Trophoblast cell (in vitro differentiated cells and primary cell): ENCODE measurements at regions not wholly inside any gene's neighbourhood (a gene's known extent, or its start where the extent isn't known, plus 50 kb on each side); places are given as distances from the start of the nearest gene placed in this dataset.

Experiments used
- DNase-seq, 2 donors: peaks; one replicate each; pipeline ENCODE4 v3.0.0-alpha.2; 2016
- H2AFZ ChIP-seq: 2 replicates; pipeline ENCODE4 v1.6.1; 2013; ENCODE audit warnings: low read length, moderate library complexity, mild to moderate bottlenecking; ENCODE audit not compliant: insufficient read depth, poor library complexity
- H2AK5ac ChIP-seq: 2 replicates; pipeline ENCODE4 v1.6.1; 2013; ENCODE audit warnings: mild to moderate bottlenecking, low read length
- H2BK120ac ChIP-seq: 2 replicates; pipeline ENCODE4 v1.6.1; 2013; ENCODE audit warnings: low read length, mild to moderate bottlenecking, moderate library complexity; ENCODE audit not compliant: insufficient read depth, poor library complexity
- H2BK12ac ChIP-seq: 2 replicates; pipeline ENCODE4 v1.6.1; 2013; ENCODE audit warnings: mild to moderate bottlenecking, low read length, moderate library complexity
- H2BK5ac ChIP-seq: 2 replicates; pipeline ENCODE4 v1.6.1; 2013; ENCODE audit warnings: low read length, low read depth, moderate library complexity, mild to moderate bottlenecking; ENCODE audit not compliant: poor library complexity
- H3K14ac ChIP-seq: 2 replicates; pipeline ENCODE4 v1.6.1; 2013; ENCODE audit warnings: mild to moderate bottlenecking, low read length
- H3K18ac ChIP-seq: 2 replicates; pipeline ENCODE4 v1.6.1; 2013; ENCODE audit warnings: mild to moderate bottlenecking, low read length
- H3K23ac ChIP-seq: 2 replicates; pipeline ENCODE4 v1.6.1; 2013; ENCODE audit warnings: low read length
- H3K27ac ChIP-seq: 2 replicates; pipeline ENCODE4 v1.5.1; 2013; ENCODE audit warnings: low read depth, mild to moderate bottlenecking, inconsistent platforms, low read length, moderate library complexity
- H3K27me3 ChIP-seq: 2 replicates; pipeline ENCODE4 v1.6.1; 2013; ENCODE audit warnings: inconsistent platforms, mild to moderate bottlenecking, low read length, moderate library complexity; ENCODE audit not compliant: insufficient read depth
- H3K36me3 ChIP-seq, 2 experiments: 1 replicate in 1 of 2; 2 replicates in 1 of 2; pipeline ENCODE4 v1.6.1; 2013; ENCODE audit warnings: low read length in 2 of 2, mild to moderate bottlenecking in 2 of 2, moderate library complexity in 1 of 2; ENCODE audit not compliant: insufficient read depth in 2 of 2, control insufficient read depth in 1 of 2
- H3K4ac ChIP-seq: 2 replicates; pipeline ENCODE4 v1.6.1; 2013; ENCODE audit warnings: low read depth, mild to moderate bottlenecking, low read length, moderate library complexity
- H3K4me1 ChIP-seq, 2 experiments: 1 replicate in 1 of 2; 2 replicates in 1 of 2; pipeline ENCODE4 v1.6.1; 2013; ENCODE audit warnings: low read length in 2 of 2, mild to moderate bottlenecking in 2 of 2, moderate library complexity in 1 of 2; ENCODE audit not compliant: insufficient read depth in 2 of 2, control insufficient read depth in 1 of 2
- H3K4me2 ChIP-seq: 2 replicates; pipeline ENCODE4 v1.6.1; 2013; ENCODE audit warnings: inconsistent platforms, mild to moderate bottlenecking, low read length, moderate library complexity
- H3K4me3 ChIP-seq: 2 replicates; pipeline ENCODE4 v1.5.1; 2013; ENCODE audit warnings: mild to moderate bottlenecking, low read depth, low read length, inconsistent platforms
- H3K79me1 ChIP-seq: one replicate; pipeline ENCODE4 v1.6.1; 2013; ENCODE audit warnings: low read length
- H3K79me2 ChIP-seq: 2 replicates; pipeline ENCODE4 v1.6.1; 2013; ENCODE audit warnings: low read length, mild to moderate bottlenecking; ENCODE audit not compliant: control insufficient read depth, insufficient read depth, poor library complexity
- H3K9ac ChIP-seq: 2 replicates; pipeline ENCODE4 v1.6.1; 2013; ENCODE audit warnings: mild to moderate bottlenecking, low read length
- H3K9me3 ChIP-seq: 2 replicates; pipeline ENCODE4 v1.6.1; 2013; ENCODE audit warnings: low read depth, mild to moderate bottlenecking, control low read depth, inconsistent platforms, low read length; ENCODE audit not compliant: insufficient read depth
- H4K12ac ChIP-seq: 2 replicates; pipeline ENCODE4 v1.6.1; 2013; ENCODE audit warnings: low read depth, mild to moderate bottlenecking, low read length, moderate library complexity
- H4K8ac ChIP-seq: 2 replicates; pipeline ENCODE4 v1.6.1; 2013; ENCODE audit warnings: low read depth, mild to moderate bottlenecking, low read length, moderate library complexity
- H4K91ac ChIP-seq: one replicate; pipeline ENCODE4 v1.6.1; 2013; ENCODE audit warnings: low read depth, mild to moderate bottlenecking, low read length, moderate library complexity
- WGBS: extraction: QIAGEN DNeasy Blood & Tissue Kit; methylation state at CpG from one replicate; pipeline ENCODE4 v1.1.7; 2013; ENCODE audit warnings: missing lambda C conversion rate; ENCODE audit not compliant: insufficient read length, insufficient coverage; ENCODE audit errors: extremely low coverage; 5-methylcytosine and 5-hydroxymethylcytosine counted together

- H2BK5ac ChIP-seq: no peak overlapping the region
- no peaks in the 10 kb centered on the region for H3K36me3 ChIP-seq
- no peaks in the 10 kb centered on the region for H3K27me3 ChIP-seq
- no peak overlapping the region for H4K91ac ChIP-seq
- no peaks in the 10 kb centered on the region for H3K9me3 ChIP-seq
- H4K12ac ChIP-seq: no peak overlapping the region
- H3K4me3 ChIP-seq: no peak overlapping the region
- no peak overlapping the region for H3K4ac ChIP-seq
- H3K4me1 ChIP-seq: no peaks in the 10 kb centered on the region
- no peak overlapping the region for H3K27ac ChIP-seq
- H2AFZ ChIP-seq: no peak overlapping the region
- H3K23ac ChIP-seq: no peak overlapping the region
- no peak overlapping the region for H4K8ac ChIP-seq
- no peak overlapping the region for H3K14ac ChIP-seq
- no peak overlapping the region for H2BK12ac ChIP-seq
- no peak overlapping the region for H3K4me2 ChIP-seq
- WGBS: no CpG with 5 or more reads among the region's 1 CpG
- no peak overlapping the region for H3K18ac ChIP-seq
- H3K79me1 ChIP-seq: no peaks in the 10 kb centered on the region
- no peak overlapping the region for H2AK5ac ChIP-seq
- H3K79me2 ChIP-seq: no peaks in the 10 kb centered on the region
- no peak overlapping the region for H3K9ac ChIP-seq
- H2BK120ac ChIP-seq: no peak overlapping the region
- no peak for DNase-seq
Measured at GRCh38 chr18:38454764-38455469, 889.3 kb upstream of the CELF4 start.

GRCh38 chr18:38453880-38454279 is 888.3 kb upstream of the CELF4 start:
- Histone ChIP-seq H3K23ac (no peak overlapping the region), H4K91ac (no peak overlapping the region), H3K9me3 (no peaks in the 10 kb centered on the region), H3K4ac (no peak overlapping the region), H2BK12ac (no peak overlapping the region), H3K36me3 (no peaks in the 10 kb centered on the region), H3K4me1 (no peaks in the 10 kb centered on the region), H3K4me3 (no peak overlapping the region), H3K79me2 (no peaks in the 10 kb centered on the region), H4K8ac (no peak overlapping the region), H3K9ac (no peak overlapping the region), H3K27me3 (no peaks in the 10 kb centered on the region), H3K18ac (no peak overlapping the region), H3K14ac (no peak overlapping the region), H3K4me2 (no peak overlapping the region), H2BK5ac (no peak overlapping the region), H2AFZ (no peak overlapping the region), H4K12ac (no peak overlapping the region), H3K27ac (no peak overlapping the region), H2BK120ac (no peak overlapping the region), H3K79me1 (no peaks in the 10 kb centered on the region), H2AK5ac (no peak overlapping the region)
- DNase-seq: no peak
- WGBS: no CpG with 5 or more reads among the region's 5 CpGs

- Histone ChIP-seq H3K27me3 (no peaks in the 10 kb centered on the region), H3K23ac (no peak overlapping the region), H2BK5ac (no peak overlapping the region), H3K4me3 (no peak overlapping the region), H2AK5ac (no peak overlapping the region), H4K8ac (no peak overlapping the region), H3K14ac (no peak overlapping the region), H3K27ac (no peak overlapping the region), H3K79me1 (no peaks in the 10 kb centered on the region), H3K4ac (no peak overlapping the region), H3K4me2 (no peak overlapping the region), H3K9ac (no peak overlapping the region), H3K18ac (no peak overlapping the region), H4K91ac (no peak overlapping the region), H3K4me1 (no peaks in the 10 kb centered on the region), H4K12ac (no peak overlapping the region), H2AFZ (no peak overlapping the region), H3K36me3 (no peaks in the 10 kb centered on the region), H2BK12ac (no peak overlapping the region), H3K9me3 (no peaks in the 10 kb centered on the region), H2BK120ac (no peak overlapping the region), H3K79me2 (no peaks in the 10 kb centered on the region)
- WGBS: no CpG with 5 or more reads among the region's 4 CpGs
- DNase-seq: no peak
Measured at GRCh38 chr18:38450876-38451275, 885.3 kb upstream of the CELF4 start.

GRCh38 chr18:38445804-38446145 is 880.2 kb upstream of the CELF4 start:
- no peak overlapping the region for H3K18ac ChIP-seq
- WGBS: no CpG with 5 or more reads among the region's 1 CpG
- no peak overlapping the region for H4K91ac ChIP-seq
- no peaks in the 10 kb centered on the region for H3K9me3 ChIP-seq
- peaks cover 0 to 5% of the 10 kb centered on the region in 2 experiments for H3K4me1 ChIP-seq
- H4K12ac ChIP-seq: no peak overlapping the region
- no peak overlapping the region for H2BK12ac ChIP-seq
- H3K4me2 ChIP-seq: no peak overlapping the region
- no peak for DNase-seq
- no peaks in the 10 kb centered on the region for H3K79me1 ChIP-seq
- H3K27ac ChIP-seq: no peak overlapping the region
- H2AK5ac ChIP-seq: no peak overlapping the region
- no peak overlapping the region for H3K14ac ChIP-seq
- H3K9ac ChIP-seq: no peak overlapping the region
- H3K27me3 ChIP-seq: no peaks in the 10 kb centered on the region
- no peak overlapping the region for H4K8ac ChIP-seq
- no peak overlapping the region for H3K4me3 ChIP-seq
- H3K23ac ChIP-seq: no peak overlapping the region
- no peak overlapping the region for H2AFZ ChIP-seq
- no peak overlapping the region for H2BK5ac ChIP-seq
- no peak overlapping the region for H3K4ac ChIP-seq
- H3K79me2 ChIP-seq: no peaks in the 10 kb centered on the region
- H2BK120ac ChIP-seq: no peak overlapping the region
- H3K36me3 ChIP-seq: no peaks in the 10 kb centered on the region
